Coronary artery (tissue), 2 donors: ENCODE measurements at regions not wholly inside any gene's neighbourhood (a gene's known extent, or its start where the extent isn't known, plus 50 kb on each side); places are given as distances from the start of the nearest gene placed in this dataset.

Experiments
- DNase-seq: peaks from one replicate; pipeline ENCODE4 v3.0.0-alpha.2; 2017; ENCODE audit warnings: low spot score
- H3K27ac ChIP-seq, 2 donors: fragments of 200-600 bp; sonication (generic); one replicate each; pipeline ENCODE4 v1.5.1; 2016 to 2019
- H3K4me3 ChIP-seq: fragments of 200-600 bp; sonication (generic); 2 replicates; pipeline ENCODE4 v1.5.1; 2016; ENCODE audit warnings: mild to moderate bottlenecking, moderate library complexity
- TF ChIP-seq, protein P1 (sequence below): fragments of 200-600 bp; sonication (generic); IDR thresholded peaks from one replicate; pipeline ENCODE4 v1.5.1; 2019; ENCODE audit warnings: antibody characterized with exemption

DNA sequence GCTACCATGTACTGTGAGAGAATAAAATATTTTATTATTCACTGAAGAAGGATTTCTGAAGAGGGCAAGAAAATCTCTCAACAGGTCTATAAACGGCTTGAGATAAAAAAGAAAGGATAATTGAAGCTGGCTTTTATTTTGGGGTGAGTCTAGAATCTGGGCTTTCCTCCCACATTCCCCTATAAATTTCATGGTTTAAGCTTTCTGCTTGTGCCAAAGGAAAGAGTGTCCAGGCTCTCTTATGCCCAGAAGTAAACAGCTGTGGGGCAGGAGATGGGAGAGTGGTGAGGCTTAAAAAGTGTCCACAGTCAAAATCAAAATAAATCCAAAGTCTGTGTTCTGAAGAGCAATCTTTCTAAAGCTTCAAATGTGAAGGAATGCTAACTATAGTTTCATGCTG is 942.2 kb upstream of the MIR17HG start:
- TF ChIP-seq, protein P1, sequence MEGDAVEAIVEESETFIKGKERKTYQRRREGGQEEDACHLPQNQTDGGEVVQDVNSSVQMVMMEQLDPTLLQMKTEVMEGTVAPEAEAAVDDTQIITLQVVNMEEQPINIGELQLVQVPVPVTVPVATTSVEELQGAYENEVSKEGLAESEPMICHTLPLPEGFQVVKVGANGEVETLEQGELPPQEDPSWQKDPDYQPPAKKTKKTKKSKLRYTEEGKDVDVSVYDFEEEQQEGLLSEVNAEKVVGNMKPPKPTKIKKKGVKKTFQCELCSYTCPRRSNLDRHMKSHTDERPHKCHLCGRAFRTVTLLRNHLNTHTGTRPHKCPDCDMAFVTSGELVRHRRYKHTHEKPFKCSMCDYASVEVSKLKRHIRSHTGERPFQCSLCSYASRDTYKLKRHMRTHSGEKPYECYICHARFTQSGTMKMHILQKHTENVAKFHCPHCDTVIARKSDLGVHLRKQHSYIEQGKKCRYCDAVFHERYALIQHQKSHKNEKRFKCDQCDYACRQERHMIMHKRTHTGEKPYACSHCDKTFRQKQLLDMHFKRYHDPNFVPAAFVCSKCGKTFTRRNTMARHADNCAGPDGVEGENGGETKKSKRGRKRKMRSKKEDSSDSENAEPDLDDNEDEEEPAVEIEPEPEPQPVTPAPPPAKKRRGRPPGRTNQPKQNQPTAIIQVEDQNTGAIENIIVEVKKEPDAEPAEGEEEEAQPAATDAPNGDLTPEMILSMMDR, result no peak
- H3K27ac ChIP-seq, result no peak overlapping the region
- DNase-seq, result no peak
- H3K4me3 ChIP-seq, result no peak overlapping the region

DNA sequence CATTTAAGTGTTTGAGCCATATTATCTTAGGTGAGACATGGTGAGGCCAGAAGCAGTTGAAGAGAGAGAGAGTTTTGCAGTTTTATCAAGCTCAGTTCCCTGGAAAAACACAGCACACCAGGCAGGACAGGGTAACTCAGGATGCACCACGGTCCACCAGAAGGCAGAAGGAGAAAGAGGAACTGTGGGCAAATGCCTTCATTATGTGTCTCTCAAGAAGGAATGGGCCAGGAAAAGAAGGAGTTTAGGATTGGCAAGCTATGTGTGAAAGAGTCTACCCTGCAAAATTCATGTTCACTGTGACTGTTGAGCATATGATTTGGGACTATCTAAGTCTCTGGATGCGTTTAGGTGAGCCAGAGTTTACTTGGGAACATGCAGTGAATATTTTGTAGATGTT is 934.5 kb upstream of the MIR17HG start:
- H3K27ac ChIP-seq, result no peak overlapping the region
- TF ChIP-seq, protein P1, result no peak
- no peak overlapping the region for H3K4me3 ChIP-seq
- no peak for DNase-seq

DNA sequence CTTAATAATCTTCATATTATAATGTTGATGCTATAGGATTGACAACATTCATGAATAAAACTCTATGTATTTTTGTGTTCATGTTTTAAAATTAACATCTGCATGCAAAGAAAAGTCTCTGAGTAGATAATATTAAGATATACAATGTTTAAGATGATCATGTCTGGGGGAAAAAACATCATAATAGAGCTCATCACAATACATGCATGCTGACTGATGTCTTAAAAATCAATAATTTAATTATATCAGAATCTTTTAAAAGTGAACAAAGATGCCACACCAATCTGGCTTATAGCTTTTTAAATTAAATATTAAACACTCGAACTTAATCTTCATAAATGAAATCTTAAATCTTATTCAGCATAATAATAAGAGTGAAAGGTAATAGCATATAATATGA is 933.9 kb upstream of the MIR17HG start:
- no peak overlapping the region for H3K27ac ChIP-seq
- TF ChIP-seq, protein P1, result no peak
- no peak overlapping the region for H3K4me3 ChIP-seq
- no peak for DNase-seq

DNA sequence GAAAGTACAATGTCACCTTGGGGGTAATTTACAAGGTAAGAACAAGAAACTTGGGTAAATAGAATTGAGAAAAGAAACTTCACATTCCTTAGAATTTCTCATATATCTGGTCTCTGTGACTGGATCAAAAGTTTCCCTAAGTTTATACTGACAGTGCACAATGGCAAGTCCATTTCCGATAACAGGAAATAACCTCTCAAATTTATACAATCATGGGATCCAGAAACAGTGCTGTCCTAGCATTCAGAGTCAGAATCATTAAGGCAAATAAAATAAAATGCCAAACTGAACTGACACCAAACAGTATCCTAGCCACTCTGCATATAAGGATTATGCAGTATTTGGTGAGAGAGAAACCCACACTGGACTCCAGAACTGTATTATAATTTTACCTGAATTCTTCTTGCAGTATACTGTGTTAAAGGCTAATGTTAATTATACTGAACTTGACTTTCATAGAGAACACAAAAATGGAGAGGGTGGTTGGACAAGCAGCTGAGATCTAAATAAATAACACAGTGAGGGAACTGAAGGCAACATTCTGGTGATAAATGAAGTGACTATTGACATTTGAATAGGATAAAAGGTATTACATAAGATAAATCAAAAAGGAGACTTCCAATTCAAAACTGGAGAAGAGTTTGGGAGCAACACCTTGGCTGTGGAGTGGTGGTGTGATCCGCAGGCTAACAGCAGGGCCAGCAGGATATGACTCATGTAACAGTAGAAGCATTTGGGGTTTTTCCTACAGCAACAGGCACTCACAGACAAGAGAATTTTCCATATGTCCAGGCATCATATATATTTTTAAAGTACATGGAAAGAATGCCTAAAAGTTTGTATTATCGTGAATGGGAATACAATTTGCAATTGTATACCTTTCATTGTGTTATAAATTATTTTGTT is 932.5 kb upstream of the MIR17HG start:
- TF ChIP-seq, protein P1, result no peak
- no peak for DNase-seq
- Histone ChIP-seq H3K27ac (no peak overlapping the region), H3K4me3 (no peak overlapping the region)

DNA sequence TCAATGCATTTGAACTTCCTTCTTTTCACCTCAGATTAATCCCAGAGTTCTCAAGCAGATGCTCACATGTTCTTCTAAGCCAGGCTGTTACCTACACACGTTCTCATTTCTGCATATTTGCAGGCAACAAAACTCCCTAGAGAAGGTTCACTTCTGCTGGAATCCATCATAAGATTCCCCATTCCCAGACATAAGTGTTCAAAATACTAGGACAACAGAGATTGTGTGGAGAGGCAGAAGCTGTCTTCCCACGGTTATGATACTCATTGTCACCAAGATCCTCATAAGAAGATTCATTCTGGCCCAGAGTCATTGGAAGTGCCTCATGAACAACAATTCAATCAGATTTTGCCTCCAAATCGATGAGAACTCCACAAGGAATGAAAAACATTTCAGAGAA is 931.6 kb upstream of the MIR17HG start:
- TF ChIP-seq, protein P1, result no peak
- Histone ChIP-seq H3K27ac (no peak overlapping the region), H3K4me3 (no peak overlapping the region)
- DNase-seq, result no peak

DNA sequence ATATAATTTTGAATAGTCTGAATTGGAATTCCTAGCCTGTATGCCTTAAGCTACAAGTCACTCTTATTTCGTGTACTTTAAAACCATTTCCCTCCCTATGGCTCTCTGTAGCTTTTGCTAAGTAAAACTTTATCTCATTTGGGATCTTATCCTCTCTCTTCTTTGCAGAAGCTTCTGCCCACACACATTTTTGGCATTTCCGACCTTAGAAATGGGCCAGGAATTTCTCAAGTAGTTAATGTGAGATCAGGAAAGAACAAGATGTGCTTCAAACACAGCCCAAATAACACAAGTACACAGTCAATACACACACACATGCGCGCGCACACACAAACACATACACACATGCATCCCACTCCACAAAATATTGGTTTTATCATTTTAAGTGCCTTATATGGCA is 931.0 kb upstream of the MIR17HG start:
- TF ChIP-seq, protein P1, result no peak
- no peak overlapping the region for H3K27ac ChIP-seq
- DNase-seq, result no peak
- no peak overlapping the region for H3K4me3 ChIP-seq

DNA sequence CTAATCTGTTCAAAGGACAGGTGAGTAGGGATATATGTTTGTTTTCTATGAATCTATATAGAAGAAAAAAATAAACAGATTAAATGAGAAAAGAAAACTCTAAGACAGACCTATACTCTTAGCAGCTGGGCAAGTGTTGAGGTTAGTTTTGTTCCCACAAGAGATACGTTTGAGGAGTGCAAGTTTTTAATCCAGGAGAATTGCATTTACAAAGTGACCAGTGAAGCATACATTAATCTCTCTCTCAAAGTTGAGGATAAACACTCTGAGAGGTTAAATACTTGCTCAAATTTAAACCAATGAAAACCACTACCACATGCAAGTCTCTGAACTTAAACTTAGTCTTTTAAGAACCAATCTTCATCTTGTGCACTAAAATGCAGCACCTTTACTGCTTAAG is 930.5 kb upstream of the MIR17HG start:
- Histone ChIP-seq H3K27ac (no peak overlapping the region), H3K4me3 (no peak overlapping the region)
- DNase-seq, result no peak
- TF ChIP-seq, protein P1, result no peak
